Stimulated activated effector memory CD8-positive, alpha-beta T cell treated with anti-CD3 and anti-CD28 coated beads, Interleukin-12 subunit alpha, Interleukin-12 subunit beta, amount 100 ng/mL, for 72 hours (primary cell): ENCODE measurements at regions not wholly inside any gene's neighbourhood (a gene's known extent, or its start where the extent isn't known, plus 50 kb on each side); places are given as distances from the start of the nearest gene placed in this dataset.

ENCODE experiments used
- ATAC-seq: fragments of 150-1000 bp; cut with Tn5 transposase; 2 replicates; pipeline ENCODE4 v1.10.0; 2021
- DNase-seq, 2 donors: peaks; one replicate each; pipeline ENCODE4 v3.0.0; 2021 to 2022; ENCODE audit warnings: low spot score in 2 of 2
- H3K27ac Mint-ChIP-seq: one replicate; pipeline ENCODE4 v1.8.0; 2022; ENCODE audit warnings: mild to moderate bottlenecking, mixed read lengths
- H3K36me3 Mint-ChIP-seq: one replicate; pipeline ENCODE4 v1.8.0; 2022; ENCODE audit warnings: mild to moderate bottlenecking, mixed read lengths
- H3K4me1 Mint-ChIP-seq: one replicate; pipeline ENCODE4 v1.8.0; 2022; ENCODE audit warnings: mixed read lengths
- H3K4me3 Mint-ChIP-seq: one replicate; pipeline ENCODE4 v1.8.0; 2022; ENCODE audit warnings: mild to moderate bottlenecking, mixed read lengths
- H3K9me3 Mint-ChIP-seq: one replicate; pipeline ENCODE4 v1.8.0; 2022; ENCODE audit warnings: mixed read lengths

GRCh38 chr4:128350449-128351045, 62.9 kb upstream of the PGRMC2 start:
- no peak for DNase-seq
- H3K4me3 Mint-ChIP-seq = no peak overlapping the region
- ATAC-seq = no peak
- H3K27ac Mint-ChIP-seq = no peak overlapping the region
- no peaks in the 10 kb centered on the region for H3K4me1 Mint-ChIP-seq
- H3K36me3 Mint-ChIP-seq = no peaks in the 10 kb centered on the region
- no peaks in the 10 kb centered on the region for H3K9me3 Mint-ChIP-seq

GRCh38 chr4:128349921-128350320, 62.3 kb upstream of the PGRMC2 start:
- Mint-ChIP-seq H3K36me3 (no peaks in the 10 kb centered on the region), H3K9me3 (no peaks in the 10 kb centered on the region), H3K4me1 (no peaks in the 10 kb centered on the region), H3K27ac (no peak overlapping the region), H3K4me3 (no peak overlapping the region)
- ATAC-seq = no peak
- DNase-seq = no peak

GRCh38 chr4:128347930-128348660, 60.5 kb upstream of the PGRMC2 start:
- H3K27ac Mint-ChIP-seq = no peak overlapping the region
- H3K4me3 Mint-ChIP-seq = no peak overlapping the region
- no peaks in the 10 kb centered on the region for H3K4me1 Mint-ChIP-seq
- DNase-seq (no peak), ATAC-seq (no peak)
- H3K9me3 Mint-ChIP-seq = no peaks in the 10 kb centered on the region
- H3K36me3 Mint-ChIP-seq = no peaks in the 10 kb centered on the region

- no peak for DNase-seq
- no peaks in the 10 kb centered on the region for H3K9me3 Mint-ChIP-seq
- no peaks in the 10 kb centered on the region for H3K36me3 Mint-ChIP-seq
Observed at GRCh38 chr4:128347175-128347868, 59.7 kb upstream of the PGRMC2 start.

GRCh38 chr4:128346054-128346716, 58.6 kb upstream of the PGRMC2 start:
- Mint-ChIP-seq H3K36me3 (no peaks in the 10 kb centered on the region), H3K27ac (no peak overlapping the region), H3K9me3 (no peaks in the 10 kb centered on the region), H3K4me1 (no peaks in the 10 kb centered on the region), H3K4me3 (no peak overlapping the region)
- DNase-seq (no peak), ATAC-seq (no peak)

More at GRCh38 chr4:128347175-128347868, 59.7 kb upstream of the PGRMC2 start:
- Mint-ChIP-seq H3K4me1 (no peaks in the 10 kb centered on the region), H3K4me3 (no peak overlapping the region), H3K27ac (no peak overlapping the region)
- no peak for ATAC-seq

GRCh38 chr4:128345650-128346049, 58.0 kb upstream of the PGRMC2 start:
- Mint-ChIP-seq H3K4me1 (no peaks in the 10 kb centered on the region), H3K27ac (no peak overlapping the region), H3K9me3 (no peaks in the 10 kb centered on the region), H3K4me3 (no peak overlapping the region), H3K36me3 (no peaks in the 10 kb centered on the region)
- ATAC-seq (no peak), DNase-seq (no peak)

GRCh38 chr4:128342762-128343161, 55.1 kb upstream of the PGRMC2 start:
- Mint-ChIP-seq H3K27ac (no peak overlapping the region), H3K4me1 (no peaks in the 10 kb centered on the region), H3K36me3 (no peaks in the 10 kb centered on the region), H3K9me3 (no peaks in the 10 kb centered on the region), H3K4me3 (no peak overlapping the region)
- no peak for ATAC-seq
- no peak for DNase-seq

- no peaks in the 10 kb centered on the region for H3K36me3 Mint-ChIP-seq
- no peaks in the 10 kb centered on the region for H3K9me3 Mint-ChIP-seq
- no peak overlapping the region for H3K4me3 Mint-ChIP-seq
- no peak for ATAC-seq
- H3K27ac Mint-ChIP-seq = no peak overlapping the region
- DNase-seq = no peak
- H3K4me1 Mint-ChIP-seq = no peaks in the 10 kb centered on the region
Observed at GRCh38 chr4:128341634-128342033, 54.0 kb upstream of the PGRMC2 start.

- Mint-ChIP-seq H3K4me1 (no peaks in the 10 kb centered on the region), H3K27ac (no peak overlapping the region), H3K4me3 (no peak overlapping the region), H3K9me3 (no peaks in the 10 kb centered on the region), H3K36me3 (no peaks in the 10 kb centered on the region)
- DNase-seq (no peak), ATAC-seq (no peak)
Observed at GRCh38 chr4:128338634-128339355, 51.2 kb upstream of the PGRMC2 start.

GRCh38 chr4:128337863-128338262, 50.2 kb upstream of the PGRMC2 start:
- no peak overlapping the region for H3K4me3 Mint-ChIP-seq
- H3K4me1 Mint-ChIP-seq = no peaks in the 10 kb centered on the region
- H3K9me3 Mint-ChIP-seq = no peaks in the 10 kb centered on the region
- DNase-seq (no peak), ATAC-seq (no peak)
- H3K27ac Mint-ChIP-seq = no peak overlapping the region
- H3K36me3 Mint-ChIP-seq = no peaks in the 10 kb centered on the region
